ENCODE measurements at regions not wholly inside any gene's neighbourhood (a gene's known extent, or its start where the extent isn't known, plus 50 kb on each side); places are given as distances from the start of the nearest gene placed in this dataset.

DNA sequence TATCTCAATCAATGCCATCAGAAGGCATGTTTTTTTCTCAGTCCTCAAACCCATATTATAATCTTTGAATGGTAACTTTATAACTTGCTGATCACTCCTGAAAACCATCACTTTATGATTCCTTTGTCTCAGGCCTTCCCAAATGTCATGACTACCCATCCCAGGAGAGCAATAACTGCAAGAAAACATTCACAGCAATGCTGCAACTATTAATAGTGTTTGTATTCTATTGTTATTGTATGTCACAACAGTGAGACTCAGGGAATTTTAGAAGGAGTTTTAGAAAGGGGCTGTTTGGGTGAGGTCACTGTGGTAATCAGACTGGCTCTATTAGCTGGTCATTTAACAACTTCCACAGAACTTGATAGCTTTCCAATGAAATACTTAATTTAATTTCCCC, 301.4 kb upstream of the TBX18 start:
- TF ChIP-seq, protein P1, sequence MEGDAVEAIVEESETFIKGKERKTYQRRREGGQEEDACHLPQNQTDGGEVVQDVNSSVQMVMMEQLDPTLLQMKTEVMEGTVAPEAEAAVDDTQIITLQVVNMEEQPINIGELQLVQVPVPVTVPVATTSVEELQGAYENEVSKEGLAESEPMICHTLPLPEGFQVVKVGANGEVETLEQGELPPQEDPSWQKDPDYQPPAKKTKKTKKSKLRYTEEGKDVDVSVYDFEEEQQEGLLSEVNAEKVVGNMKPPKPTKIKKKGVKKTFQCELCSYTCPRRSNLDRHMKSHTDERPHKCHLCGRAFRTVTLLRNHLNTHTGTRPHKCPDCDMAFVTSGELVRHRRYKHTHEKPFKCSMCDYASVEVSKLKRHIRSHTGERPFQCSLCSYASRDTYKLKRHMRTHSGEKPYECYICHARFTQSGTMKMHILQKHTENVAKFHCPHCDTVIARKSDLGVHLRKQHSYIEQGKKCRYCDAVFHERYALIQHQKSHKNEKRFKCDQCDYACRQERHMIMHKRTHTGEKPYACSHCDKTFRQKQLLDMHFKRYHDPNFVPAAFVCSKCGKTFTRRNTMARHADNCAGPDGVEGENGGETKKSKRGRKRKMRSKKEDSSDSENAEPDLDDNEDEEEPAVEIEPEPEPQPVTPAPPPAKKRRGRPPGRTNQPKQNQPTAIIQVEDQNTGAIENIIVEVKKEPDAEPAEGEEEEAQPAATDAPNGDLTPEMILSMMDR (IDR thresholded peaks at IDR 0.05; ENCODE audit: insufficient read depth, low read depth, low read length), result no peak
- ChIA-PET POLR2A (no interaction called here), CTCF (no interaction called here)
- no peak for DNase-seq (ENCODE audit: low read depth)
- Histone ChIP-seq H3K27me3 (ENCODE audit: control insufficient read depth, insufficient read depth, low read length) (peaks cover 2% of the 10 kb centered on the region; the same call in 1 of the 2 replicates), H3K36me3 (ENCODE audit: control insufficient read depth, insufficient read depth, low read length) (no peaks in the 10 kb centered on the region), H3K4me3 (ENCODE audit: low read depth, low read length) (no peak overlapping the region)

DNA sequence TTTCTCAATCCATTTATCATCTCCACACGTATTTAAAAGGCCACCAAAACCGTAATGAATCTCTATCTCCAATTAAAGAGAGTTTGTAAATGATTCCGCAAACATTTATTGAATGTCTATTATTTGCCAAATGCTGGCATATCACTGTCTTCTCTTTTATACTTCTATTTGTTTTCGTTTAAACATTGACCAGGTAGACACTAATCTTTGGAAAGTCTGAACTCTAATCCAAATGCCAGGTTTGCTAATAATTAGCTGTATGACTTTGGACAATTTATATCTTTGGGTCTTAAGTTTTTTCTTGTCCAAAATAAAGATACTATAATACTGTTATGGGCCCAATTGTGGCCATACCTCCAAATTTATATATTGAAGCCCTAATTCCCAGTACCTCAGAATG, 299.2 kb upstream of the TBX18 start:
- ChIA-PET CTCF (no interaction called here), POLR2A (no interaction called here)
- H3K27me3 ChIP-seq (ENCODE audit: control insufficient read depth, insufficient read depth, low read length), result peaks cover 2% of the 10 kb centered on the region; the same call in 1 of the 2 replicates
- no peak overlapping the region for H3K4me3 ChIP-seq (ENCODE audit: low read depth, low read length)
- H3K36me3 ChIP-seq (ENCODE audit: control insufficient read depth, insufficient read depth, low read length), result no peaks in the 10 kb centered on the region
- DNase-seq (ENCODE audit: low read depth), result no peak
- TF ChIP-seq, protein P1 (IDR thresholded peaks at IDR 0.05; ENCODE audit: insufficient read depth, low read depth, low read length), result no peak

DNA sequence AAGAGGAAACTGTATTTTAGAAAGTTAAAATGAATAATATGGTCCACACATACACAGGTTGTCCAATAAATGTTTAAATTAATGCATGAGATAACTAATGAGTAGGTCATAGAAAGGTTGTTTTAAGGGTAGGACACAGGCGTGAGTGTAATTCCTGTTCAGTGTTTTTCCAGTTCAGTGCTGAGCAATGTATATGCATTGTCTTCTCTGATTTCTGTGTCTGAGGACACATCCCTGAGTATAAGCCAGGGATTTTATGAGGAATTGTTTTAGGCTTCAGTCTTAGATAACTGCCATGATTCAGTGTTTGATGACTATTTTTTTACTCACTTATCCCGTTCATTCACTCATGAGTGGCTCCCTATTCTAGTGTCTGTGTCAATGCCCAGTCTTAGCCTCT, 298.5 kb upstream of the TBX18 start:
- no peak for DNase-seq (ENCODE audit: low read depth)
- ChIA-PET CTCF (no interaction called here), POLR2A (no interaction called here)
- Histone ChIP-seq H3K27me3 (ENCODE audit: control insufficient read depth, insufficient read depth, low read length) (no peaks in the 10 kb centered on the region), H3K4me3 (ENCODE audit: low read depth, low read length) (no peak overlapping the region), H3K36me3 (ENCODE audit: control insufficient read depth, insufficient read depth, low read length) (no peaks in the 10 kb centered on the region)
- TF ChIP-seq, protein P1 (IDR thresholded peaks at IDR 0.05; ENCODE audit: insufficient read depth, low read depth, low read length), result no peak

DNA sequence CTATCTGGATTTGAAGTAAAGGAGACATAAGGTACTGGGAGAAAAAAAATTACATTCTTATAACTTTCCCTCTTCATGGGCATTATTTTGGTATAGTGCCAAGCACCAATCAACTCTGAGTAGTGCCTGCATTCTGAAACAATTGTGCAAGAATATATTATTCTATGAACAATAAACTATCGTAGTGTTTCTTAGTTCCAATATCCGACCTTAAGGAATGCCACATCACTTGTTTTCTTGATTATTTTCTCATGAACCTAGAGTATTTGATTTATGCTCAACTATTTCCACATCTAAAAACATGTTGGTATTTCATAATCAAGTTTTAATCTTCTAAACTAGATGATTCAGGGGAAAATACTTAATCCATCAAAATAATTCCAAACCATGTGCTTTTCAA, 294.4 kb upstream of the TBX18 start:
- Histone ChIP-seq H3K36me3 (ENCODE audit: control insufficient read depth, insufficient read depth, low read length) (no peaks in the 10 kb centered on the region), H3K4me3 (ENCODE audit: low read depth, low read length) (no peak overlapping the region), H3K27me3 (ENCODE audit: control insufficient read depth, insufficient read depth, low read length) (no peaks in the 10 kb centered on the region)
- POLR2A ChIA-PET, result no interaction called here
- TF ChIP-seq, protein P1 (IDR thresholded peaks at IDR 0.05; ENCODE audit: insufficient read depth, low read depth, low read length), result no peak
- DNase-seq (ENCODE audit: low read depth), result no peak
- CTCF ChIA-PET, result no interaction called here

DNA sequence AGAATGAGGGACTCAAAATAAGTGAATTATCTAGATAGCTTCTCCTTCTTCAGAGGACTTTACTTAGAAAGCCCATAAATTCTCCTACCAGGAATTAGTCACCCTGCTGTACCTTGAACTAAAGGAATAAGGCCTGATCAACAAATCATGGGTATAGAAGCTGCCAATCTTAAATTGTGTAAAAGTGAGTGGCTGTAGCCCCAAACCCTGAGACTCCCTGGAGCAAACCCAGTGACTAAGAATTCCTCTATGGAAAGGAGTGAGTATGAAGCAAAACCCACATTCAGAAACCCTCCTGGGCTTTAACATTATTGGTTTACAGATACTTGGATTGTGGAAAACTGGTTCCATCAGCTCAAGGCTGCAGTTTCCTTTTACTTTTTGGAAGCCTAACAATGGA, 285.8 kb upstream of the TBX18 start:
- Histone ChIP-seq H3K36me3 (ENCODE audit: control insufficient read depth, insufficient read depth, low read length) (no peaks in the 10 kb centered on the region), H3K4me3 (ENCODE audit: low read depth, low read length) (no peak overlapping the region), H3K27me3 (ENCODE audit: control insufficient read depth, insufficient read depth, low read length) (no peaks in the 10 kb centered on the region)
- TF ChIP-seq, protein P1 (IDR thresholded peaks at IDR 0.05; ENCODE audit: insufficient read depth, low read depth, low read length), result no peak
- CTCF ChIA-PET, result no interaction called here
- no peak for DNase-seq (ENCODE audit: low read depth)
- POLR2A ChIA-PET, result no interaction called here

Measured in BJ (cell line).